Stimulated activated CD4-positive, alpha-beta T cell treated with anti-CD3 and anti-CD28 coated beads, Interleukin-12 subunit alpha, Interleukin-12 subunit beta, amount 100 ng/mL, for 48 hours (primary cell): ENCODE measurements at regions not wholly inside any gene's neighbourhood (a gene's known extent, or its start where the extent isn't known, plus 50 kb on each side); places are given as distances from the start of the nearest gene placed in this dataset.
"Not testable (repeated sequence)": the region's sequence is repeated elsewhere in the genome, so short reads cannot be mapped to it uniquely, and the experiment has no call there.

Experiments used
- DNase-seq, 3 donors: peaks; one replicate each; pipeline ENCODE4 v3.0.0-alpha.2; 2020; ENCODE audit warnings: low read depth in 2 of 3, low spot score in 1 of 3

DNA sequence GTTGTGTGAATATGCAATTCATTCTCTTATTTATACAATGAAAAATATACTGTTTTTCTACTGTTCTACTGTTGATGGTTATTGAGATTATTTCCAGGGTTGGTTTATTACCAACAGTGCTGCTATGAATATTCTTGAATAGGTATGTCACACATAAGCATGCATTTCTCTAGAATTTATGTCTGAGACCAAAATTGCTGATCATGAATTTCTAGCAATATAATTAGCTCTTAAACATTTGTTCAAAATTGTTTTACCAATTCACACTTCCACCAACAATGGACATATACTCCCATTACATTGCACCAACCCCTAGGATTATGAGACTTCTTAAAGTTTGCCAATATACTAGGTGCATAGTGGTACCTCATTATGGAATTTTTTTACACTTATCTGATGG lies 164.1 kb upstream of the KCNQ5 start:
- no peak for DNase-seq

DNA sequence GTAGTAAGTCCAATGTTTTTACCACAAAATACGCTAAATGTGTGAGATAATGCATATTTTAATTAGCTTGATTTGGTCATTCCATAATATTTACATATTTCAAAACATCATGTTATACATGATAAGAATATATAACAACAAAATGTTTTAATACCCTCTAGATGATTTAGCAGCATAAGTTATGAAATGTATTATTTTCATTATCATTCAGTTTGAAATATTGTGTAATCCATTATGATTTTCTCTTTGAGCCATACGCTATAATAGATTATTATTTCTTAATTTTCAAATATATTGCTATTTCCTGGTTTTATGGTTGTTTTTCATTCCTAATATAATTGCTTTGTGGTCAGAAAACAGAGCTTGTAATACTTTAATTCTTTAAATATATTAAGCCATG lies 163.3 kb upstream of the KCNQ5 start:
- no peak for DNase-seq

- no peak for DNase-seq
These were observed 160.7 kb upstream of the KCNQ5 start for GRCh38 chr6:72461144-72461543.

DNA sequence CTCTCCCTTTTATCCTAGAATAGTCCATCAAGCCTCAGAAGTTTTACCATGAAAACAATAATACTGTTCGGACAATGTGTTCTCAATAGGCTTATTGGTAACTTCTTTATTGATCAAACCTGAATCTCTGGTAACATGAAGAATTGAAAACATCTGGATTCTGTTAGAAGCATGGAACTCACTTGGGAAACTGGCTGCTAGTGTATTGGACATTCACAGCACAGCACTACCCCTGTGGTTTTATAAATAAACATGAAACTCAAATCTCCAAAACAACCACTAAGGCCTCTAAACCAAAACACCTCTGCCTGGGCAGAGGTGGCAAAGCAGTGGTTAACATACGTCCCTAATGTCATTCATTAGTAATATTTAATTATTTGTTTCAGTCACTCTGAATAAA lies 157.6 kb upstream of the KCNQ5 start:
- no peak for DNase-seq

DNA sequence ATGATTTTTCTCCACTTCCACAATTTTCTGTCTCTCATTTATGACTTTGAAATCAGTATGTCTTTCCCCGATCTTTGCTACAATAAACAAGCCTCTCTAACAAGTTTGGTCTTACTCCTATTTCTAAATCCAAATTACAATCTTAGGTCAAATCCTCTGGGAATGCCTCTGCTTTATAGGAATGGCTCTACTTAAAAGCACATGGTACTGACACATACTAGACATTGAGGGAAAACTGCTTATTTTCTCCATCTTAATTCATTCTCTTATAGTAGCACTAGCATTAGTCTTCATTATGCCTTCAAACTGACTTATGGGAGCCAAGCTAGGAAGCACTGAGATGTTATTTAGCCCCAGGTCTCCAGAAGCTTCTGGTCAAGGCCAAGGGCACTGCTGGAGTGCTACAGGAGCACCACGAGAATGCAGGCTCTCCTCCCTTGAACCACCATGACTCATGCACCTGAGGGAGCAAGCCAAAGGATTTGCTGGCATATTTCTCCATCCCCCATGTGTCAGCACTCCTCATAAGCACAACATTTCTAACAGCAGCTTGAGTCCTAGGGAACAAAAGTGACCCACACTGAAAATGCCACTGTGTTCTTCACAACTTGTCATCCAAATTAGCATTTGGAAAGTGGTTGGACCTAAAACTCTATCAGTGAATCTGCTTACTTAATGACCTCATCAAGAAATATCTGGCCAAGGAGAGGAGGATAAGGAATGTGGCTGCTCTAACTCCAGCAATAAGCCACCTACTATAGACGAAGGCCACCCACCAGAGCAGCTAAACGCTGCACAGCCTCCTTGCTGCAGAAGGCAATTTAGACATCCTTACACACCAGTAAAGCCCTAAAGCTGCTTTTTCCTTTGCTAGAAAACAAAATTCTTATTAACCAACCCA lies 156.8 kb upstream of the KCNQ5 start:
- DNase-seq: no peak

GRCh38 chr6:72466471-72466870 lies 155.4 kb upstream of the KCNQ5 start:
- DNase-seq: no peak

GRCh38 chr6:72466971-72467566 lies 154.8 kb upstream of the KCNQ5 start:
- DNase-seq: no peak

- DNase-seq: not testable (repeated sequence)
These were observed 152.4 kb upstream of the KCNQ5 start for GRCh38 chr6:72469406-72469983.

GRCh38 chr6:72476051-72476450 lies 145.8 kb upstream of the KCNQ5 start:
- DNase-seq: no peak

DNA sequence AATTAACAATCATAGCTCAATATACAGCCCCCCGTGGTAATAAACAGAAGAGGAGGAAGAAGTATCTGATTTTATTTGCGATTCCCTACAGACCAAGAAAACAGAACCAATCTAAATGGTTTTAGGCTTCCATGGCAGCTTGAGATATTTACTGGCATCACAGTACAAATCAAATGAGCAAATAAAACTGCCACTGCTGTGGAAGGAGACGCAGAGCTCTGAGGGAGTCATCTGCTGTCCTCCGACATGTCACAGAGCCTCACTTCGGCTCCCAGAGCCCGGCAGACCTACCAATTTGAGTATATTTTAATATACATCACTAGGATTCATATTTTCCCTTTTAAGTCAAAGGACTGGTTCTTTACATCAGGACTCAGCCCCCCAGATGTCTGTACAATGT lies 145.2 kb upstream of the KCNQ5 start:
- no peak for DNase-seq

- no peak for DNase-seq
These were observed 126.4 kb upstream of the KCNQ5 start for GRCh38 chr6:72495441-72495840.

- no peak for DNase-seq
These were observed 124.7 kb upstream of the KCNQ5 start for GRCh38 chr6:72497186-72497585.

GRCh38 chr6:72500669-72501068 lies 121.2 kb upstream of the KCNQ5 start:
- DNase-seq: no peak

DNA sequence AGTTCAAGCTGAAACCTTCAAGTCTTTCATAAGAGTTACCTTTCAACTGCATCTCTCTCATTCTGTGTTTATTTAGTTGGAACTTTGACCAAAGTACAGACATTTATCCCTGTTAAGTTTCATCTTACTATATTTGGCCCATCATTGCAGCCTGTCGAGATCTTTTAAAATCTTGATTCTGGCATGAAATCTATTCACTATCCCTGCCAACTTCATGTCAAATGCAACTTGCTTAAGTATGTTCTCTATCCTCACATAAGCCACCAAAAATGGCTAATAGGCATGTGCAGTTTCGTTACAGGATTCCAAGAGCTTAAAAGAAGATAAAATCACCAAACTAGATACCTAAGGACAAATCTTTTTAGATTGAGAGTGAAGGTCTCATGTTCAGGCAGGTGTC lies 117.5 kb upstream of the KCNQ5 start:
- DNase-seq: no peak

DNA sequence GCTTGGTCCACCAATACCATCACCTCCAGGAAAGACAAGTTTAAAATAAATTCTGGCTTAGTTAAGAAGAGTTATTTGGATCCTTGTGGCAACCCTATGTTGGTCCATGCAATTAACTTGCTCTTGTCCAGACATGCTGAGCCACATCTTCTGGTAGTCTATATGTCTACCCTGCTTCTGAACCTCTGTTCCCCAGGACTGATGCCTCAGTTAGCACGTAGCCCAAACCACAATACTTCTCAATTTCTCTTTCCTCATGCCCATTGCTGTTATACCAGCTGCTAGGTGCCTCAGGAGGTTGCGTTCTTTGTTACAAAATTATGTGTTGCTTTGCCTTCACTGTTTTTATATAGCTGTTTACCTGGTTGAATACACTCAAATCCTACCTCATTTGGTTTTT lies 116.4 kb upstream of the KCNQ5 start:
- DNase-seq: no peak

DNA sequence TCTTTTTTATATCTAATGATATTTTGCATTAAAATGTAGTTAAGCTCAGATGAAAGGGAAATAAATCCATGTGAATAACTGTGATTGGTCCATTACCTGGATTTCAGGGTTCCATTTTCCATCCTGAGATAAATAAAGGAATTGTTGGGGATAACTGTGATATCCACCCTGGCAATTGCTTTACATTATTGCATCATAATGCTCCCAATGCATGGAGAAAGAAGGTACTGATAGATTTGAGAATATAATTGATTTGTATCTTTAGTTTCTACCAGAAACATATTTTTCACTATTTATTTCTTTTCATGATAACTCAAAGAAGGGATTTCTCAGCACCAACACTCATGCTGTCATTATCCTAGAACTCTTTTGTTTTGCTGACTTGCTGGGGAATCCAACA lies 102.0 kb upstream of the KCNQ5 start:
- DNase-seq: no peak

GRCh38 chr6:72521684-72522083 lies 100.2 kb upstream of the KCNQ5 start:
- no peak for DNase-seq

DNA sequence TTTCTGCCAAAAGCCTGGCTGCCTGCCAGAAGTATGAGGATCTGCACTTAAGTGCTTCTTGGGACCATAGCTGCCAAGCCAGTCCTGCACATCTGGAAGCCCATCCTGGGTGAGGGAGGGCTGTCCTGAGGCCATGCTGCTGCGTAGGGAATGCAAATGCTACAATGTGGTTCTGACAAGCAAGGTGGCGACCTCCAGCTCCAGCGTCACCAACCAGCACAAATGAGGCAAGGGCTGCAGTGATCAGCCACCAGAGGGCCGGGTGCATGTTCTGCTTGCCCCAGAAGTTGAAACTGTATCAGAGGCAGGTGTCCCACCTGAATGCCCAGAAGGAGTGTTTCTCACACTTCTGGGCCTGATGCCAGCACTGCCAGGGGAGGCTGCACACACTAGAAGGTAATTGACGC lies 99.1 kb upstream of the KCNQ5 start:
- DNase-seq: peak in 1 of 3 donors; percentile 5

DNA sequence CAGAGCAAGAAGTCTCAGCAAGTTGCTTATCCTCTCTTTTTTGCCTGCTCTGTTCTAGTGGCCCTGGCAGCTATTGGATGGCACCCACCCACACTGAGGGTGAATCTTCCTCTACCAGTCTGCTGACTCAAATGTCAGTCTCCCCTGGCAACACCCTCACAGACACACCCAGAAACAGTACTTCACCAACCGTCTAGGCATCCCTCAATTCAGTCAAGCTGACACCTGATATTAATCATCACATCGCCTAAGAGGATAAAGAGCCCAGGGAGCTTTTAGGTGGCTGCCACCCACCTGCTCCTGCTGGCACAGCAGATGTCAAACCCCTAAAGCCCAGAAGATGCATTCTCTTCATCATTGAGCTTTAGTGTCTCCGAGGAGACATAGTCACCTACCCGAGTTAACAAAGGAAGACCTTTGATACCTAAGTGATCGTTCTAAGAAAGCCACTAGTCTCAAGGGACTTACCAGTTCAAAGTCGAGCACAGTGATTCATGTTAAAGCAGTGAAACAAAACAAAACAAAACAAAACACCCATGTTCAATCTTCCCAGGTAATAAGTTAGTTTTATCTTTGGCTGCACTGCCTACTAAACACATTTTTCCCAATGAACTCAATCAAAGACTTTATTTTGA lies 97.7 kb upstream of the KCNQ5 start:
- no peak for DNase-seq

DNA sequence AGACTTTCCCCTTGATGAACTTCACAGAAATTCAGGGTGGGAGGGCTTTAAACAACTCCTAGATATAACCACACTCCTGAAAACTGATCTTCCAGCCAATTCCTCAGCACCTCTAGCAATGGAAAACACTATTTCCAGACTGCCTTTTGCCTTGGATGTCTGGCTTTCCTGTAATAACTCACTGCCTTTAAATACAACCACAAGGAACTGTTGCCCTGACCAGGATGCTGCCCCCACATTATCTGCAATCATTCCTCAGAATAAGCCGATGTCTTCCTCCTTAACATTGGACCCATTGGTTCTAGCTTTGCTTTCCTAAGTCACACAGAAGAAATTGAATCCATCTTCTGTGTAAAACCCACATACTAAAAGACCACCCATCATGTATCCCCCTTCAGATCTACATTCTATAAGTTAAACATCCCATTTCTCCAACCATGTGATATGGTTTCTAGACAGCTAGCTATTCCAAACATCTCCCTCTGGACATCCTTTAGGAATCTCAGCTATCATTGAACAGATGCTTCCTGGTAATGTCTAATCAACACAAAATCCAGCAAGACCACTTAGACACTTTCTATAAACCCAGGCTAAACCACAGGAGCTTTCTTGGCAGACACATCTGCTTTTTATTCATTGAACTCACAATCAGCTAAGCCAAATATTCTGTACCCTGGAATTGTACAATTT lies 95.9 kb upstream of the KCNQ5 start:
- no peak for DNase-seq

DNA sequence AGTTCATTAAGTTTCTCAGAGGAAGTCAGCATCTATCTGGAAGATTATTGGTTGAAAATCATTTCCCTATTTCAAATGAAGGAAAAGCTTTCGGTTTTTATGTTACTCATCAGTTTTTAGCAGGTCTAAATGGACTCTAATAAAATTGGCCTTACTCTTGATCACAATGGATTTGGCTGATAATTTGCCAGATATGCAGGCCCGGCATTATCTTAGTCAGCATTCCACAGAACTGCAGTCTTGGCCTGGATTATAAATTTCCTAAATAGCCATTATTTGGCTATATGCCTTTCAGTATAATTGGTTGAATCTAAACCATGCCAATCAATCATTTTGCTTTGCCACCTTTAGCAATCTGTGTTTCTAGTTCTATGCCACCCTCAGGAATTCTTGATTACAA lies 91.7 kb upstream of the KCNQ5 start:
- no peak for DNase-seq
